ENCODE measurements at regions not wholly inside any gene's neighbourhood (a gene's known extent, or its start where the extent isn't known, plus 50 kb on each side); places are given as distances from the start of the nearest gene placed in this dataset.

GRCh38 chr18:44620812-44621211 lies 59.9 kb upstream of the SETBP1 start:
- TF ChIP-seq EZH2 (IDR thresholded peaks at IDR 0.05) = no peak
- TF ChIP-seq POLR2AphosphoS5 (IDR thresholded peaks at IDR 0.05; ENCODE audit: borderline replicate concordance, low read depth, low read length) = no peak

Measured in SK-N-MC (cell line).